Panc1 (cell line): ENCODE measurements at regions not wholly inside any gene's neighbourhood (a gene's known extent, or its start where the extent isn't known, plus 50 kb on each side); places are given as distances from the start of the nearest gene placed in this dataset.

ENCODE experiments used
- CTCF ChIP-seq: fragments of 450-650 bp; IDR thresholded peaks from 2 replicates; pipeline ENCODE4 v1.5.1; 2017; ENCODE audit warnings: mild to moderate bottlenecking
- POLR2AphosphoS5 ChIP-seq: IDR thresholded peaks from 2 replicates; pipeline ENCODE4 v1.6.1; 2012; ENCODE audit warnings: mild to moderate bottlenecking, low read depth, low read length, moderate library complexity
- REST ChIP-seq, 2 experiments: IDR thresholded peaks; 2 replicates each; pipeline ENCODE4 v1.6.1; 2011 to 2012; ENCODE audit warnings: low read depth in 2 of 2, control low read depth in 1 of 2, low read length in 1 of 2, mild to moderate bottlenecking in 1 of 2, moderate library complexity in 1 of 2; ENCODE audit not compliant: insufficient read depth in 1 of 2
- SIN3A ChIP-seq: IDR thresholded peaks from 2 replicates; pipeline ENCODE4 v1.6.1; 2012; ENCODE audit warnings: low read depth, mild to moderate bottlenecking, low read length, moderate library complexity, borderline replicate concordance; ENCODE audit not compliant: insufficient read depth
- TCF7L2 ChIP-seq: IDR thresholded peaks from 2 replicates; pipeline ENCODE4 v1.6.1; 2011; ENCODE audit warnings: mild to moderate bottlenecking, low read depth, low read length, inconsistent platforms

GRCh38 chr14:55898938-55899337 lies 219.3 kb upstream of the PELI2 start:
- TF ChIP-seq POLR2AphosphoS5 (no peak), CTCF (no peak), REST (IDR thresholded peaks at IDR 0.05; ENCODE audit: insufficient read depth in 1 of 2, low read depth in 2 of 2, low read length in 1 of 2) (no peak), TCF7L2 (no peak), SIN3A (no peak)
